ENCODE measurements at regions not wholly inside any gene's neighbourhood (a gene's known extent, or its start where the extent isn't known, plus 50 kb on each side); places are given as distances from the start of the nearest gene placed in this dataset.

- no TSS peak for BruUV-seq (replicated peaks)
- CTCF ChIA-PET (ENCODE audit: low intra/inter-chr PET ratio), result no interaction called here
- POLR2A ChIA-PET, result interaction anchor here (0.7 kb wide), 1 partner anchor 347 kb away, joined by 3 read pairs; no protein-coding TSS in a partner anchor
- no peak for DNase-seq (ENCODE audit: extremely low read depth in 1 of 4, low spot score in 3 of 4)
- intact Hi-C loops (cut with micrococcal nuclease), result no loop called here
- H3K4me3 ChIP-seq, result no peak overlapping the region
- in situ Hi-C loops (cut with MboI), result no loop called here
- no peaks in the 10 kb centered on the region for H4K20me1 ChIP-seq (replicated peaks; ENCODE audit: control insufficient read depth, insufficient read depth, low read length)
- H3K27ac ChIP-seq (ENCODE audit: extremely low read depth, low read depth, low read length), result 0 out of 3 replicates have a peak overlapping the region, but pooled peaks have one; percentile 28
- no peak overlapping the region for H3K9ac ChIP-seq (ENCODE audit: insufficient read depth in 1 of 2, low read depth in 2 of 2, low read length in 2 of 2)
- H3K9me1 ChIP-seq (ENCODE audit: control insufficient read depth, insufficient read depth, low read length), result no peaks in the 10 kb centered on the region
- no peak for ATAC-seq
- peaks cover 0 to 5% of the 10 kb centered on the region in 2 experiments; a peak in 3 of 5 replicates for H3K4me1 ChIP-seq (replicated peaks in 1 of 2; ENCODE audit: control insufficient read depth in 2 of 2, insufficient read depth in 2 of 2, low read length in 2 of 2)
- H2AFZ ChIP-seq (ENCODE audit: low read depth, low read length), result peak overlapping the region; percentile 56; the same call in 1 of the 2 replicates
- H3K36me3 ChIP-seq (ENCODE audit: control insufficient read depth, insufficient read depth, low read length), result no peaks in the 10 kb centered on the region
- FAIRE-seq, result no peak
- TF ChIP-seq BACH1 (tag; IDR thresholded peaks at IDR 0.05), result 0 out of 2 replicates have a peak, but pooled peaks have one; percentile 4
- 0 out of 2 replicates have a peak, but pooled peaks have one; percentile 16 for TF ChIP-seq JUN (IDR thresholded peaks at IDR 0.05; ENCODE audit: borderline replicate concordance, low read depth, low read length)
- no peak for TF ChIP-seq JUN (CRISPR knock-in tag; IDR thresholded peaks at IDR 0.05; ENCODE audit: borderline replicate concordance)
- TF ChIP-seq PURB (CRISPR knock-in tag; IDR thresholded peaks at IDR 0.05; ENCODE audit: low read depth), result no peak
- WGBS (ENCODE audit: insufficient coverage, low coverage, missing lambda C conversion rate), result 52% methylated on average over 3 of the region's 3 CpGs
- H3K9me3 ChIP-seq (replicated peaks; ENCODE audit: control insufficient read depth, insufficient read depth, low read depth, low read length), result no peaks in the 10 kb centered on the region
- H3K4me2 ChIP-seq (ENCODE audit: insufficient read depth, low read length), result no peak overlapping the region
- H3K27me3 ChIP-seq (ENCODE audit: control insufficient read depth in 2 of 2, insufficient read depth in 2 of 2, low read length in 2 of 2), result no peaks in the 10 kb centered on the region
- H3K79me2 ChIP-seq (ENCODE audit: control insufficient read depth, insufficient read depth, low read length), result no peaks in the 10 kb centered on the region
Measured at GRCh38 chr2:207338220-207338607, 172.5 kb upstream of the KLF7 start.

- H3K9me1 ChIP-seq (ENCODE audit: control insufficient read depth, insufficient read depth, low read length), result no peaks in the 10 kb centered on the region
- no peaks in the 10 kb centered on the region for H3K36me3 ChIP-seq (ENCODE audit: control insufficient read depth, insufficient read depth, low read length)
- in situ Hi-C loops (cut with MboI), result no loop called here
- no peaks in the 10 kb centered on the region for H3K79me2 ChIP-seq (ENCODE audit: control insufficient read depth, insufficient read depth, low read length)
- 51% methylated on average over 3 of the region's 3 CpGs for WGBS (ENCODE audit: insufficient coverage, low coverage, missing lambda C conversion rate)
- peaks cover 0 to 5% of the 10 kb centered on the region in 2 experiments; a peak in 3 of 5 replicates for H3K4me1 ChIP-seq (replicated peaks in 1 of 2; ENCODE audit: control insufficient read depth in 2 of 2, insufficient read depth in 2 of 2, low read length in 2 of 2)
- peak overlapping the region; percentile 56; the same call in 1 of the 2 replicates for H2AFZ ChIP-seq (ENCODE audit: low read depth, low read length)
- ChIA-PET CTCF (ENCODE audit: low intra/inter-chr PET ratio) (no interaction called here), POLR2A (interaction anchor here (0.6 to 0.7 kb wide), 2 partner anchors 25 to 348 kb away, joined by 3 read pairs; no protein-coding TSS in a partner anchor)
- intact Hi-C loops (cut with micrococcal nuclease), result no loop called here
- H3K4me3 ChIP-seq, result no peak overlapping the region
- ATAC-seq, result no peak
- no peak overlapping the region for H3K27ac ChIP-seq (ENCODE audit: extremely low read depth, low read depth, low read length)
- BruUV-seq (replicated peaks), result no TSS peak
- DNase-seq (ENCODE audit: extremely low read depth in 1 of 4, low spot score in 3 of 4), result no peak
- no peak overlapping the region for H3K4me2 ChIP-seq (ENCODE audit: insufficient read depth, low read length)
- TF ChIP-seq GATA2 (CRISPR knock-in tag; IDR thresholded peaks at IDR 0.05), result no peak
- TF ChIP-seq NCOA1 (IDR thresholded peaks at IDR 0.05; ENCODE audit: low read depth), result no peak
- no peak for TF ChIP-seq CREBBP (IDR thresholded peaks at IDR 0.05; ENCODE audit: low read depth, low read length)
- no peak for TF ChIP-seq PHF8 (IDR thresholded peaks at IDR 0.05; ENCODE audit: borderline replicate concordance, low read length)
- no peaks in the 10 kb centered on the region for H4K20me1 ChIP-seq (replicated peaks; ENCODE audit: control insufficient read depth, insufficient read depth, low read length)
- H3K9me3 ChIP-seq (replicated peaks; ENCODE audit: control insufficient read depth, insufficient read depth, low read depth, low read length), result no peaks in the 10 kb centered on the region
- FAIRE-seq, result no peak
- H3K27me3 ChIP-seq (ENCODE audit: control insufficient read depth in 2 of 2, insufficient read depth in 2 of 2, low read length in 2 of 2), result no peaks in the 10 kb centered on the region
- H3K9ac ChIP-seq (ENCODE audit: insufficient read depth in 1 of 2, low read depth in 2 of 2, low read length in 2 of 2), result no peak overlapping the region
Measured at GRCh38 chr2:207338610-207339009, 172.9 kb upstream of the KLF7 start.

Measured in K562 (cell line).